Breast epithelium (tissue), 4 donors: ENCODE measurements at regions not wholly inside any gene's neighbourhood (a gene's known extent, or its start where the extent isn't known, plus 50 kb on each side); places are given as distances from the start of the nearest gene placed in this dataset.

ENCODE experiments used
- DNase-seq, 2 donors: peaks; one replicate each; pipeline ENCODE4 v3.0.0-alpha.2; 2019; ENCODE audit warnings: low spot score in 2 of 2
- H3K27ac ChIP-seq, 2 donors: fragments of 200-600 bp; sonication (generic) in 1 of 2; one replicate each; pipeline ENCODE4 v1.5.1; 2016 to 2019; ENCODE audit warnings: mild to moderate bottlenecking in 1 of 2
- H3K27me3 ChIP-seq, 2 donors: fragments of 200-600 bp; sonication (generic) in 1 of 2; one replicate each; pipeline versions ENCODE4 v1.5.1 to v1.6.0; 2017 to 2019; ENCODE audit warnings: control low read depth in 1 of 2, mild to moderate bottlenecking in 1 of 2
- H3K36me3 ChIP-seq: fragments of 200-600 bp; one replicate; pipeline ENCODE4 v1.5.1; 2019
- H3K4me1 ChIP-seq, 2 donors: fragments of 200-600 bp; sonication (generic); one replicate each; pipeline ENCODE4 v1.5.1; 2016 to 2019; ENCODE audit warnings: control low read depth in 1 of 2
- H3K4me3 ChIP-seq, 3 donors: fragments of 200-600 bp; sonication (generic); 1 replicate in 2 of 3; 2 replicates in 1 of 3; pipeline ENCODE4 v1.5.1; 2016 to 2019; ENCODE audit warnings: mild to moderate bottlenecking in 3 of 3, moderate library complexity in 2 of 3
- H3K9me3 ChIP-seq, 2 donors: fragments of 200-600 bp; sonication (generic) in 1 of 2; one replicate each; pipeline ENCODE4 v1.5.1; 2016 to 2019; ENCODE audit warnings: control low read depth in 1 of 2
- CTCF ChIP-seq, 3 donors: fragments of 450-650 bp; IDR thresholded peaks; one replicate each; pipeline ENCODE4 v1.5.1; 2016 to 2017; ENCODE audit warnings: antibody characterized with exemption in 3 of 3, mild to moderate bottlenecking in 3 of 3, moderate library complexity in 3 of 3
- POLR2A ChIP-seq: fragments of 450-650 bp; IDR thresholded peaks from one replicate; pipeline ENCODE4 v1.6.1; 2016; ENCODE audit warnings: antibody characterized with exemption, mild to moderate bottlenecking, moderate library complexity
- POLR2AphosphoS5 ChIP-seq, 3 donors: sonication (generic); formaldehyde crosslinking; IDR thresholded peaks; one replicate each; pipeline ENCODE4 v1.6.1; 2017; ENCODE audit warnings: antibody characterized with exemption in 3 of 3
- intact Hi-C: fragments of 100-400 bp; cut with DNase I; formaldehyde crosslinking; loops from one replicate; pipeline ENCODE4 v1.15.1; 2023; ENCODE audit warnings: low total_unique reads

DNA sequence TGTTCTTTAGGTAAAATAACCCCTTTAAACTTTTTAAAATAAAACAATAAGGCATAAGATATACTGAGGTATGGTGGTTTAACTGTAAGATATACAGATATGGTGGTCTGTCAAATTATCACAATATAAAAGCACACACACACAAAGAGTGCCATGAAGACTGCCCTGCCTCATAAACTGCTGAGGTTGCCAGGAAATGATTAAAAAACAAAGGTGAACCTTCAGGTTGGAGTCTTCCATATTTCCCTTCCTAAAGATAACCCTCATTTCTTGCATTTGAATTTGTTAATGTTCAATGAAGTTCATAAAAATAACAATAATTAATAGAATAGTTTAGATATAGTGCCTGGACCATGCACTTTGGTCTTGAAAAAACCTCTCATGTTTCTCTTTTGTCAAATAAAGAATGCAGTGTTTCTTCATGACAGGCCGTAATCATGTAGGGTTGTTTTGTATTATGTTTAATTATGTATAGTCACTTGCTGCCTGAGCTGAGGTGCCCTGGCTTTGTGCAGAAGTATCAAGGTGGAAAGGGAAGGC lies 123.6 kb upstream of the B3GALT2 start:
- TF ChIP-seq POLR2AphosphoS5 (IDR thresholded peaks at IDR 0.05) = no peak
- no peak for TF ChIP-seq POLR2A
- TF ChIP-seq CTCF (IDR thresholded peaks at IDR 0.05) = no peak
- Histone ChIP-seq H3K4me1 (no peaks in the 10 kb centered on the region), H3K4me3 (no peak overlapping the region), H3K36me3 (no peaks in the 10 kb centered on the region), H3K27ac (no peak overlapping the region), H3K9me3 (no peaks in the 10 kb centered on the region), H3K27me3 (no peaks in the 10 kb centered on the region)
- intact Hi-C loops = no loop called here
- DNase-seq = no peak

- no peak overlapping the region for H3K27ac ChIP-seq
- H3K4me3 ChIP-seq = no peak overlapping the region
- DNase-seq = no peak
- H3K27me3 ChIP-seq = no peaks in the 10 kb centered on the region
- intact Hi-C loops = no loop called here
- H3K36me3 ChIP-seq = no peaks in the 10 kb centered on the region
- no peaks in the 10 kb centered on the region for H3K4me1 ChIP-seq
- TF ChIP-seq CTCF (IDR thresholded peaks at IDR 0.05) (no peak), POLR2A (no peak), POLR2AphosphoS5 (IDR thresholded peaks at IDR 0.05) (no peak)
- H3K9me3 ChIP-seq = no peaks in the 10 kb centered on the region
Observed at GRCh38 chr1:193308438-193308837, 122.0 kb upstream of the B3GALT2 start.

GRCh38 chr1:193306430-193306829 lies 120.0 kb upstream of the B3GALT2 start:
- Histone ChIP-seq H3K4me3 (no peak overlapping the region), H3K27me3 (no peaks in the 10 kb centered on the region), H3K9me3 (no peaks in the 10 kb centered on the region), H3K27ac (no peak overlapping the region), H3K36me3 (no peaks in the 10 kb centered on the region), H3K4me1 (no peaks in the 10 kb centered on the region)
- TF ChIP-seq POLR2A (no peak), CTCF (IDR thresholded peaks at IDR 0.05) (no peak), POLR2AphosphoS5 (IDR thresholded peaks at IDR 0.05) (no peak)
- intact Hi-C loops = no loop called here
- DNase-seq = no peak
